Kidney (tissue), 13 donors: ENCODE measurements at regions not wholly inside any gene's neighbourhood (a gene's known extent, or its start where the extent isn't known, plus 50 kb on each side); places are given as distances from the start of the nearest gene placed in this dataset.
"Not testable (repeated sequence)": the region's sequence is repeated elsewhere in the genome, so short reads cannot be mapped to it uniquely, and the experiment has no call there.

ENCODE experiments used
- DNase-seq, 5 donors: peaks; one replicate each; pipeline ENCODE4 v3.0.0-alpha.2; 2013 to 2020
- FAIRE-seq: peaks from 2 replicates; lab custom pipeline; 2012; peaks lifted over from hg19 to GRCh38; lab: Jason Lieb, UNC
- H3K27ac ChIP-seq, 2 donors: one replicate each; pipeline ENCODE4 v1.7.0; 2013; ENCODE audit warnings: low read depth in 2 of 2, low read length in 2 of 2, inconsistent platforms in 1 of 2
- H3K27me3 ChIP-seq: one replicate; pipeline ENCODE4 v1.7.1; 2013; ENCODE audit warnings: low read length, inconsistent platforms; ENCODE audit not compliant: control insufficient read depth, insufficient read depth
- H3K36me3 ChIP-seq, 3 donors: one replicate each; pipeline versions ENCODE4 v1.7.0 to v1.7.1; 2013; ENCODE audit warnings: low read length in 3 of 3, control low read depth in 1 of 3, inconsistent platforms in 1 of 3; ENCODE audit not compliant: insufficient read depth in 3 of 3, control insufficient read depth in 2 of 3
- H3K4me1 ChIP-seq, 3 donors: one replicate each; pipeline versions ENCODE4 v1.7.0 to v1.7.1; 2013; ENCODE audit warnings: low read length in 3 of 3, inconsistent platforms in 1 of 3, low read depth in 1 of 3; ENCODE audit not compliant: control insufficient read depth in 2 of 3, insufficient read depth in 2 of 3
- H3K4me3 ChIP-seq, 3 donors: one replicate each; pipeline versions ENCODE4 v1.7.0 to v1.8.1; 2013; ENCODE audit warnings: low read length in 3 of 3, control low read depth in 1 of 3, inconsistent platforms in 1 of 3
- H3K9ac ChIP-seq, 3 donors: one replicate each; pipeline versions ENCODE4 v1.7.0 to v1.7.1; 2013; ENCODE audit warnings: low read length in 3 of 3, control low read depth in 1 of 3, inconsistent platforms in 1 of 3
- H3K9me3 ChIP-seq, 3 donors: one replicate each; pipeline versions ENCODE4 v1.7.0 to v1.7.1; 2013; ENCODE audit warnings: low read length in 3 of 3, control low read depth in 1 of 3, inconsistent platforms in 1 of 3; ENCODE audit not compliant: control insufficient read depth in 2 of 3, insufficient read depth in 1 of 3
- CTCF ChIP-seq: IDR thresholded peaks from 3 replicates; pipeline ENCODE4 v1.5.1; 2012; ENCODE audit warnings: mild to moderate bottlenecking, moderate library complexity, borderline replicate concordance; ENCODE audit not compliant: insufficient read depth; ENCODE audit errors: extremely low read depth
- intact Hi-C: fragments of 100-400 bp; cut with DNase I; formaldehyde crosslinking; loops from one replicate; pipeline ENCODE4 v1.11.1; 2022
- donor health status: control.
- donor health status: control.
- donor health status: control.
- donor health status: control.
- donor health status: control.
- donor health status: DM: yes; HTN: yes; CAD: no.
- donor health status: Normal renal cell carcinoma (clear cell type).

GRCh38 chrX:23061116-23061515 lies 61.4 kb downstream of the DDX53 start:
- intact Hi-C loops: no loop called here
- H3K27ac ChIP-seq: no peak overlapping the region
- no peak overlapping the region for H3K4me3 ChIP-seq
- H3K4me1 ChIP-seq: no peaks in the 10 kb centered on the region
- no peaks in the 10 kb centered on the region for H3K9me3 ChIP-seq
- no peak for FAIRE-seq
- TF ChIP-seq CTCF: no peak
- no peak overlapping the region for H3K9ac ChIP-seq
- DNase-seq: no peak
- H3K27me3 ChIP-seq: no peaks in the 10 kb centered on the region
- H3K36me3 ChIP-seq: no peaks in the 10 kb centered on the region

- TF ChIP-seq CTCF: no peak
- H3K9ac ChIP-seq: no peak overlapping the region
- intact Hi-C loops: no loop called here
- no peaks in the 10 kb centered on the region for H3K4me1 ChIP-seq
- H3K36me3 ChIP-seq: no peaks in the 10 kb centered on the region
- no peak for DNase-seq
- no peaks in the 10 kb centered on the region for H3K27me3 ChIP-seq
- no peak for FAIRE-seq
- H3K9me3 ChIP-seq: no peaks in the 10 kb centered on the region
- H3K4me3 ChIP-seq: no peak overlapping the region
- H3K27ac ChIP-seq: no peak overlapping the region
These were observed 62.6 kb downstream of the DDX53 start for GRCh38 chrX:23062359-23062758.

GRCh38 chrX:23066588-23067281 lies 67.0 kb downstream of the DDX53 start:
- intact Hi-C loops: no loop called here
- peak; percentile 76 for FAIRE-seq
- DNase-seq: no peak

GRCh38 chrX:23075461-23075860 lies 75.7 kb downstream of the DDX53 start:
- FAIRE-seq, H3K36me3 ChIP-seq, H3K27ac ChIP-seq, H3K4me3 ChIP-seq, H3K9ac ChIP-seq, H3K4me1 ChIP-seq, intact Hi-C loops, DNase-seq, H3K27me3 ChIP-seq, H3K9me3 ChIP-seq: not testable (repeated sequence)

More at GRCh38 chrX:23066588-23067281, 67.0 kb downstream of the DDX53 start:
- TF ChIP-seq CTCF: no peak
- Histone ChIP-seq H3K27ac (no peak overlapping the region), H3K4me1 (no peaks in the 10 kb centered on the region), H3K4me3 (no peak overlapping the region), H3K9me3 (no peaks in the 10 kb centered on the region), H3K27me3 (no peaks in the 10 kb centered on the region), H3K36me3 (no peaks in the 10 kb centered on the region), H3K9ac (no peak overlapping the region)
